Panc1 (cell line): ENCODE measurements at regions not wholly inside any gene's neighbourhood (a gene's known extent, or its start where the extent isn't known, plus 50 kb on each side); places are given as distances from the start of the nearest gene placed in this dataset.

Source experiments
- ATAC-seq: fragments of 200-7000 bp; cut with Tn5 transposase; 2 replicates; pipeline ENCODE4 v1.9.1; 2020; ENCODE audit warnings: mild to moderate bottlenecking, moderate library complexity
- BruUV-seq: library from RNA; stranded (reverse); fragments of 400-500 nt; replicated peaks from 2 replicates; lab custom pipeline; 2021; lab: Mats Ljungman, UMichigan
- CTCF ChIA-PET: fragments of 300-600 bp; sonication (Branson Sonifier 250); formaldehyde crosslinking; loops from one replicate; lab custom pipeline; 2022; ENCODE audit warnings: antibody characterized with exemption; lab: Charles Lee
- POLR2A ChIA-PET: fragments of 300-600 bp; sonication (Branson Sonifier 250); formaldehyde crosslinking; loops from one replicate; lab custom pipeline; 2022; ENCODE audit warnings: antibody characterized with exemption; lab: Charles Lee
- DNase-seq: peaks from one replicate; pipeline ENCODE4 v3.0.0-alpha.2; 2010; ENCODE audit warnings: low read depth, low spot score
- H3K27ac ChIP-seq: 2 replicates; pipeline ENCODE4 v1.5.1; 2011; ENCODE audit warnings: mild to moderate bottlenecking, low read length, inconsistent platforms
- H3K27me3 ChIP-seq: fragments of 200-500 bp; sonication (Bioruptor generic); 2 replicates; pipeline ENCODE4 v1.6.0; 2014; ENCODE audit warnings: low read length, inconsistent platforms; ENCODE audit not compliant: control insufficient read depth, insufficient read depth
- H3K36me3 ChIP-seq: fragments of 200-500 bp; sonication (Bioruptor generic); 2 replicates; pipeline ENCODE4 v1.5.1; 2014; ENCODE audit warnings: inconsistent platforms, mild to moderate bottlenecking, low read length, moderate library complexity; ENCODE audit not compliant: control insufficient read depth, insufficient read depth
- H3K4me1 ChIP-seq: 2 replicates; pipeline ENCODE4 v1.5.1; 2011; ENCODE audit warnings: inconsistent platforms, mild to moderate bottlenecking, low read length, moderate library complexity; ENCODE audit not compliant: control insufficient read depth, insufficient read depth
- H3K4me3 ChIP-seq, 2 experiments: 2 replicates each; pipeline ENCODE4 v1.5.1; 2011 to 2012; ENCODE audit warnings: low read depth in 2 of 2, low read length in 2 of 2, mild to moderate bottlenecking in 2 of 2, inconsistent platforms in 1 of 2, moderate library complexity in 1 of 2
- H3K9me3 ChIP-seq: fragments of 200-500 bp; sonication (Bioruptor generic); 2 replicates; pipeline ENCODE4 v1.5.1; 2014; ENCODE audit warnings: low read depth, mild to moderate bottlenecking, inconsistent platforms, low read length, moderate library complexity; ENCODE audit not compliant: control insufficient read depth, insufficient read depth
- POLR2AphosphoS5 ChIP-seq: IDR thresholded peaks from 2 replicates; pipeline ENCODE4 v1.6.1; 2012; ENCODE audit warnings: mild to moderate bottlenecking, low read depth, low read length, moderate library complexity
- SIN3A ChIP-seq: IDR thresholded peaks from 2 replicates; pipeline ENCODE4 v1.6.1; 2012; ENCODE audit warnings: low read depth, mild to moderate bottlenecking, low read length, moderate library complexity, borderline replicate concordance; ENCODE audit not compliant: insufficient read depth
- TCF7L2 ChIP-seq: IDR thresholded peaks from 2 replicates; pipeline ENCODE4 v1.6.1; 2011; ENCODE audit warnings: mild to moderate bottlenecking, low read depth, low read length, inconsistent platforms
- in situ Hi-C: cut with HindIII; loops from 2 replicates; pipeline ENCODE4 v1.10.0; 2016; ENCODE audit warnings: low sequenced_read_pairs, low pct_unique_long_range_greater_than_20kb
- intact Hi-C: fragments of 100-400 bp; cut with micrococcal nuclease; formaldehyde crosslinking; loops from one replicate; pipeline ENCODE4 v1.10.0; 2022; ENCODE audit not compliant: unreplicated experiment
- TF ChIP-seq, protein P1 (sequence below): fragments of 450-650 bp; IDR thresholded peaks from 2 replicates; pipeline ENCODE4 v1.5.1; 2017; ENCODE audit warnings: mild to moderate bottlenecking
- TF ChIP-seq, protein P2 (sequence below), 2 experiments: IDR thresholded peaks; 2 replicates each; pipeline ENCODE4 v1.6.1; 2011 to 2012; ENCODE audit warnings: low read depth in 2 of 2, control low read depth in 1 of 2, low read length in 1 of 2, mild to moderate bottlenecking in 1 of 2, moderate library complexity in 1 of 2; ENCODE audit not compliant: insufficient read depth in 1 of 2

DNA sequence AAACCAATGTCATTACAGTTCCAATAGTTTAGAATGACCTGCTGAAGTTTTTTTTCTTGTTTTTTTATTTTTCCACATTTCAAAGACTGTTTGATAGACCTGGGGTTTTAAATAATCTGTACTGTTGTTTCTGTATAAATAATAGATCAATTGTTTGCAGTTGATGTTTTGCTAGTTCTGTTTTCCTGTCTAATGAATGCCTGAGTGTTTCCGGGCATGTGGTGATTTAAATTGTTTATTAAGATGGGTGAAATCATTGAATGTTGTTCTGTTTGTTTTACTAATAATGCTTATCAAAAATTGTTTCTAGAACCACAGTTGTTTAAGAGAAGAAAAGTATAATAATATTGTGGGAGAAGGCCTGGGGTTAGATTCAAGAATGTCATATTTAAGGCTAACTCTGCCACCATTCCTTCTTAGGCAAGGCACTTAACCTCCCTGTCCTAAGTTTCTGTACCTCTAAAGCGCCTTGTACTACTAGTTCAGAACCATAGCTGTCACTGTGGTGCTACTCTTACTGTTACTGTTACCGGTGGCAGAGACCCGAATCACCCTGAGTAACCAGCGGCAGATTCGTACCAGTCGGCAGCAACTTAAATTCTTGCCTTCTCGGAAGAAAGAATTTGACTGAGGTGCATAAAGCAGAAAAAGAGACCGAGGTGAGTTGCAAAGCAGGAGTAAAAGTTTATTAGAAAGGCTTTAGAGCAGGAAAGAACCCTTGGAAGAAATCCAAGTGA lies 1014.1 kb downstream of the REEP3 start:
- in situ Hi-C loops (no loop called here), intact Hi-C loops (no loop called here)
- ATAC-seq, result no peak
- TF ChIP-seq, protein P1, sequence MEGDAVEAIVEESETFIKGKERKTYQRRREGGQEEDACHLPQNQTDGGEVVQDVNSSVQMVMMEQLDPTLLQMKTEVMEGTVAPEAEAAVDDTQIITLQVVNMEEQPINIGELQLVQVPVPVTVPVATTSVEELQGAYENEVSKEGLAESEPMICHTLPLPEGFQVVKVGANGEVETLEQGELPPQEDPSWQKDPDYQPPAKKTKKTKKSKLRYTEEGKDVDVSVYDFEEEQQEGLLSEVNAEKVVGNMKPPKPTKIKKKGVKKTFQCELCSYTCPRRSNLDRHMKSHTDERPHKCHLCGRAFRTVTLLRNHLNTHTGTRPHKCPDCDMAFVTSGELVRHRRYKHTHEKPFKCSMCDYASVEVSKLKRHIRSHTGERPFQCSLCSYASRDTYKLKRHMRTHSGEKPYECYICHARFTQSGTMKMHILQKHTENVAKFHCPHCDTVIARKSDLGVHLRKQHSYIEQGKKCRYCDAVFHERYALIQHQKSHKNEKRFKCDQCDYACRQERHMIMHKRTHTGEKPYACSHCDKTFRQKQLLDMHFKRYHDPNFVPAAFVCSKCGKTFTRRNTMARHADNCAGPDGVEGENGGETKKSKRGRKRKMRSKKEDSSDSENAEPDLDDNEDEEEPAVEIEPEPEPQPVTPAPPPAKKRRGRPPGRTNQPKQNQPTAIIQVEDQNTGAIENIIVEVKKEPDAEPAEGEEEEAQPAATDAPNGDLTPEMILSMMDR, result no peak
- TF ChIP-seq POLR2AphosphoS5 (no peak), TCF7L2 (no peak), SIN3A (no peak)
- TF ChIP-seq, protein P2, sequence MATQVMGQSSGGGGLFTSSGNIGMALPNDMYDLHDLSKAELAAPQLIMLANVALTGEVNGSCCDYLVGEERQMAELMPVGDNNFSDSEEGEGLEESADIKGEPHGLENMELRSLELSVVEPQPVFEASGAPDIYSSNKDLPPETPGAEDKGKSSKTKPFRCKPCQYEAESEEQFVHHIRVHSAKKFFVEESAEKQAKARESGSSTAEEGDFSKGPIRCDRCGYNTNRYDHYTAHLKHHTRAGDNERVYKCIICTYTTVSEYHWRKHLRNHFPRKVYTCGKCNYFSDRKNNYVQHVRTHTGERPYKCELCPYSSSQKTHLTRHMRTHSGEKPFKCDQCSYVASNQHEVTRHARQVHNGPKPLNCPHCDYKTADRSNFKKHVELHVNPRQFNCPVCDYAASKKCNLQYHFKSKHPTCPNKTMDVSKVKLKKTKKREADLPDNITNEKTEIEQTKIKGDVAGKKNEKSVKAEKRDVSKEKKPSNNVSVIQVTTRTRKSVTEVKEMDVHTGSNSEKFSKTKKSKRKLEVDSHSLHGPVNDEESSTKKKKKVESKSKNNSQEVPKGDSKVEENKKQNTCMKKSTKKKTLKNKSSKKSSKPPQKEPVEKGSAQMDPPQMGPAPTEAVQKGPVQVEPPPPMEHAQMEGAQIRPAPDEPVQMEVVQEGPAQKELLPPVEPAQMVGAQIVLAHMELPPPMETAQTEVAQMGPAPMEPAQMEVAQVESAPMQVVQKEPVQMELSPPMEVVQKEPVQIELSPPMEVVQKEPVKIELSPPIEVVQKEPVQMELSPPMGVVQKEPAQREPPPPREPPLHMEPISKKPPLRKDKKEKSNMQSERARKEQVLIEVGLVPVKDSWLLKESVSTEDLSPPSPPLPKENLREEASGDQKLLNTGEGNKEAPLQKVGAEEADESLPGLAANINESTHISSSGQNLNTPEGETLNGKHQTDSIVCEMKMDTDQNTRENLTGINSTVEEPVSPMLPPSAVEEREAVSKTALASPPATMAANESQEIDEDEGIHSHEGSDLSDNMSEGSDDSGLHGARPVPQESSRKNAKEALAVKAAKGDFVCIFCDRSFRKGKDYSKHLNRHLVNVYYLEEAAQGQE (IDR thresholded peaks at IDR 0.05; ENCODE audit: insufficient read depth in 1 of 2, low read depth in 2 of 2, low read length in 1 of 2), result no peak
- no peak for DNase-seq
- ChIA-PET POLR2A (no interaction called here), CTCF (no interaction called here)
- Histone ChIP-seq H3K4me3 (no peak overlapping the region), H3K27ac (no peak overlapping the region), H3K36me3 (no peaks in the 10 kb centered on the region), H3K4me1 (no peaks in the 10 kb centered on the region), H3K9me3 (no peaks in the 10 kb centered on the region), H3K27me3 (no peaks in the 10 kb centered on the region)
- BruUV-seq, result no TSS peak

DNA sequence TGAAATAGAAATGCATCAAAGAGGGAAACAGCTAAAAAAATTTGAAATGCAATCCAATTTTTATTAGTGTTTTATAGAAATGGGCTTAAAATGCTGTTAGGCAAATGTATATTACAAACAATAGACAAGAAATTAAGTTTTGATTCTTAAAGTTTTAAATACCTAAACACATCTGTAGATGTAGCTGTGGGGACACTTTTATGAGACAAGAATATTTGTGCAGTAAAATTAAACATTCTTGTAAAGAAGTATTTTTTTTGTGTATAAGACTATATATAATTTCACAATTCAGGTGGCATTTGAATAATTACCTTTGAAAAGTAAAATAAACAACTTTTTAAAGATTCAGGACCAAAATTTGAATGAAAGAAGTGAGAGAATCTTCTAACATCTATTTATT lies 1015.9 kb downstream of the REEP3 start:
- H3K36me3 ChIP-seq, result no peaks in the 10 kb centered on the region
- no TSS peak for BruUV-seq
- intact Hi-C loops, result no loop called here
- DNase-seq, result no peak
- no peak overlapping the region for H3K4me3 ChIP-seq
- no peaks in the 10 kb centered on the region for H3K27me3 ChIP-seq
- H3K9me3 ChIP-seq, result no peaks in the 10 kb centered on the region
- H3K27ac ChIP-seq, result no peak overlapping the region
- H3K4me1 ChIP-seq, result no peaks in the 10 kb centered on the region
- CTCF ChIA-PET, result no interaction called here
- no peak for TF ChIP-seq SIN3A
- TF ChIP-seq TCF7L2, result no peak
- TF ChIP-seq POLR2AphosphoS5, result no peak
- TF ChIP-seq, protein P1, result no peak
- TF ChIP-seq, protein P2 (IDR thresholded peaks at IDR 0.05; ENCODE audit: insufficient read depth in 1 of 2, low read depth in 2 of 2, low read length in 1 of 2), result no peak
- ATAC-seq, result no peak
- in situ Hi-C loops, result no loop called here
- POLR2A ChIA-PET, result no interaction called here
